OCI-LY1 (cell line): ENCODE measurements at regions not wholly inside any gene's neighbourhood (a gene's known extent, or its start where the extent isn't known, plus 50 kb on each side); places are given as distances from the start of the nearest gene placed in this dataset.

Experiments used
- CTCF ChIP-seq: fragments of 200-600 bp; sonication (generic), shearing (Covaris generic); IDR thresholded peaks from 2 replicates; pipeline ENCODE4 v1.5.1; 2017; ENCODE audit warnings: mild to moderate bottlenecking, antibody characterized with exemption, low read length, moderate library complexity, mixed read lengths
- EZH2 ChIP-seq: fragments of 200-600 bp; sonication (generic), shearing (Covaris generic); IDR thresholded peaks from 2 replicates; pipeline ENCODE4 v1.8.0; 2017; ENCODE audit warnings: borderline replicate concordance, mixed run types, mild to moderate bottlenecking, antibody characterized with exemption, low read length, moderate library complexity, mixed read lengths

GRCh38 chr3:89847955-89848354, 740.5 kb downstream of the EPHA3 start:
- TF ChIP-seq CTCF (no peak), EZH2 (no peak)
